ENCODE measurements at regions not wholly inside any gene's neighbourhood (a gene's known extent, or its start where the extent isn't known, plus 50 kb on each side); places are given as distances from the start of the nearest gene placed in this dataset.

DNA sequence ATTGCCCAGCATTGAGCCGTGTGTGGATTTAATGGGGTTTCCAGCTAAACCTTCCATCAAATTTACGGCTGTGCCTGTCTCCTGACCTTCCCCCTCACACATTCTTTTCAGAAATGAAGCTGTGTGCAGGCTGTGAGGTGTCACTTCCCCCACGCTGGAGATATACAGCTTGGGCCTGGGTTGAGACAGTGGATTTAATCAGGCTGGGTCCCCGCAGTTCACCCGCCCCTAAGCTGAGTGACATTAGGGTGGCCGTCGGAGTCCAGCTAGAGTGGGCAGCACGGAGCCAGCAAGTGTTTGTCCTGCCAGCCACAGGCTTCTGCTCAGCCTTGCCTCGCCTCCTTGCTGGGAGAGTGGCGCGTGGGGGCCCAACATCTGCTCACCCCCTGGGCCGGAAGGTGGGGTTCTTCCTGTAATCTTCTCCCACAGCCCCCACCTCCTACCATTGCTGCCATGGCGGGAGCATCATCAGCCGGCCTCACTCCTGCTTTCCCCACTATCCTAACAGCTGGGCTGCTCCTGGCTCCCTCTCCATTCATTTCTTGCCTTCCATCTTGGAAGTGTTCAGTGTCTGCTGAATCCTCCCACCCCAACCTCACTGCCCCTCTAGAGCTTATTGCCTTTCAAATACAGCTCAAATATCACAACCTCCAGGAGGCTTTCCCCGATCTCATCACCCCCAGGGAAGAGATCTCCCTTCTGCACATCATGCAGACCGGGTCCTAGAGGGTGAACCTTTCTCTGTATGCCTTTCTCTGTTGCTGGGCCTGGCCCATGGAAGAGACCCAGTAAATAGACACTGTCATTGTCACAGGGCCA, 149.0 kb downstream of the GLI2 start:
- DNase-seq, result no peak

GRCh38 chr2:120885321-120885720, 149.7 kb downstream of the GLI2 start:
- DNase-seq, result no peak

GRCh38 chr2:120885749-120886148, 150.1 kb downstream of the GLI2 start:
- DNase-seq, result no peak

DNA sequence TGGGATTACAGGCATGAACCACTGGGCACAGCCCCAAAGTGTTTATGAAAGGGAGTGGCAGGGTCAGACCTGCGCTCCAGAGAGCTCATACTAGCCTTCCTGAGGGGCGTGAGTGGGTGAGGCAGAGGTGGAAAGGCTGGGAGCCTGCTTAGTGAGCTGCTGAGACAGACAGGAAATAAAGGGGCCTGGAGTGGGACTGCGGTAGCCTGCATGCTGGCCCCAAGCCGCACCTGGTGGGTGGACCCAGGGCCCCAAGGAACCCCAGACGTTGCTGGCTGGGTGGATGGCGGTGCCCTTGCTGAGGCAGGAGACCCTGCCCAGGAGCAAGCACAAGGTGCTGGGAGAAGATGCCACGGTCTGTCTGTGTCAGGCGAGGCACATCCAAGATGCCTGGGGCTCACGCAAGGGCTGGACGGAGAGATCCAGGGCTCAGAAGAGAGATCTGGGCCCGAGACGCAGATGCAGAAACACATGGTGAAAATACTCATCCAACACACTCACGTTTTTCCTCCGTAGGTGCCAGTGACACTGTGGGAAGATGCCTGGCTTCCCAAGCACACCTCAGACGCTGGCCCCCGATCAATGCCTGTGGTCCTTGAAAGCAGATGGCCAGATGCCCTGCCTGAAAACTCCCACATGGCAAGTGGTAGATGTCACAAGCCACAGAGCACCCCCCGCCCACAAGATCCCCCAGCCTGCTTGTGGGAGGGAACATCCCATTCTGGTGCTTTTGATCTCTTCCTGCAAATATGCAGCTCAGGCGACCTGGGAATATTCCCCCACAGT, 151.1 kb downstream of the GLI2 start:
- no peak for DNase-seq

DNA sequence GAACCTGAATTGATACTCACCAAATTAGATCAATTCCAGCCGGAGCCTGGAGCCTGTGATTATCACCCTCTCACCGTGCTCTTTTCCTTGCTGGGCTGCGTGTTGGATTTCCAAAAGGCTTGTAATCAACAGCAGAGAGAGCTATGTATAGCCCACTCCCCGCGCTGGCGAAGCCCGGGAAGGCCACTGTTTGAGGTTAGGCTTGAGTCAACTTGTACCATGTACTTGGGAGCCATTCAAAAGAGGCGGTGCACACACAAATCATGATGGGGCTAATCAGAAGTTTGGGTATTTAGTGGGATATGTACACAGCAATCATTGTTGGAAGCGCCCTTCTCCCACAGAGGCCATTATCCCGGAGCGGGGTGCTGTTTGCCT, 151.6 kb downstream of the GLI2 start:
- DNase-seq, result no peak

DNA sequence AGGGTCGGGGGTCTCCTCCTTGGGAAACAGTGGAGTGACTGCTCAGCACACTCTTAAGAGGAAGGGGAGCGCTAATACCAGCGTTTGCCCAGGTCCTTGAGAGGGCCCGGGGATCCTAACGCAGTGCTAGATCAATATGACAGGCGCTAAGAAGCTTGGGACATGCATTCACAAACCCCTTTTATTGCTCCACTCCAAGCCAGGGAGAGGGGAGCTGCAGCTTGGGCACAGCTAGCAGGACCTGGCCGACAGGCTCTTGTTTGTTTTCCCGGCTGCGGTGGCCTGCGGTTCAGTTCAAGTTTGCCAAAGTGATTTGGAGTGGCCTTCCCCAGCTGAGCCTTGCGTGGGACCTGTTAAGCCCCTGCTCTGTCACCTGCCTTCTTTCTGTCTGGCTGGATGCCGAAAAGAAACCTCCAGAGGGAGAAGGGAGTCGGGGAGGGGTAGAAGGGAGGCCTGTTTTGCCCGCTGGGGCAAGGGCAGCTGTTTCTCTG, 152.1 kb downstream of the GLI2 start:
- no peak for DNase-seq

GRCh38 chr2:120888851-120889250, 153.2 kb downstream of the GLI2 start:
- no peak for DNase-seq

DNA sequence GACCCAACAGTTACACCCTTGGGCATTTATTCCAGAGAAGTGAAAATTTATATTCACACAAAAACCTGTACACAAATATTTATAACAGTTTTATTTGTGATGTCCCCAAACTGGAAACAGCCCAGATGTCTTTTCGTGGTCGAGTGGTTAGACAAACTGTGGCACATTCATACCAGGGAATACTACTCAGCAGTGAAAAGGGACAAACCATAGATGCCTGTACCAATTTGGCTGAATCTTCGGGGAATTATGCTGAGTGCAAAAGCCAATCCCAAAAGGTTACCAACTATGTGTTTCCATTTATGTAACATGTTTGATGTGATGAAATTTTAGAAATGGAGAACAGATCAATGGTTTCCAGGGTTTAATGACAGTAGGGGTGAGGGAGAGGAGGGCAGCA, 154.3 kb downstream of the GLI2 start:
- no peak for DNase-seq

- no peak for DNase-seq
These were observed 155.1 kb downstream of the GLI2 start for GRCh38 chr2:120890566-120891360.

DNA sequence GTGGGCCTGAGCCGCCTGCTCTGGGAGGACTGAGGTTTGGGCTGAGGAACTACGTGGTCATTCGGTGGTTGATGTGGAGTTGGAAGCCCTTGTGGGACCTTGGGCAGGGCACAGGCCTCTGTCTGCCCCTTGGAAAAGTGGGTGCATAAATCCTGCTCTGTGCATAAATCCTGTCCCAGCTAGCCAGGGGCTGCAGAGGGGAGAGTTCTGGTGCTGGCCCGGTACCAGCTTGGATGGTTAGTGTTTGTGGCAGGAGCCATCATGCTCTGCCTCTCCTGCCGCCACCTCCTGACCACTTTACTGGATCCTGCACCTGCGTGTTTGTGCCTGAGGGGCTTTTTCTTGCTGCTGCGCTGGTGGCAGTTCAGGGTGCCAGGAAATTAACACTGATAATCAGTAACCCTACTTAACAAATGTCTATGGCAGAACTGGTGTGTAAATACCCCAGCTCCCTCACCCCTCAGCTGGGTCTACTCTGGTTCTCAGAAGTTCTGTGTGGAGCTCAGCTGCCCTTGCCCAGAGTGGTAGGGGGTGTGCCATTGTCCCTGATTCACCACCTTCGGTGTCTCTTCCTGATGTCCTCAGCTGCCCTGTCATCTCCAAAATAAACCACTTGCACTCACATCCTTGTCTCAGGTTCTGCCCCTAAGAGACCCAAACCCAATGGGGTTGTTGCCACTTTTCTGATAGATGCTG, 156.8 kb downstream of the GLI2 start:
- DNase-seq, result no peak

DNA sequence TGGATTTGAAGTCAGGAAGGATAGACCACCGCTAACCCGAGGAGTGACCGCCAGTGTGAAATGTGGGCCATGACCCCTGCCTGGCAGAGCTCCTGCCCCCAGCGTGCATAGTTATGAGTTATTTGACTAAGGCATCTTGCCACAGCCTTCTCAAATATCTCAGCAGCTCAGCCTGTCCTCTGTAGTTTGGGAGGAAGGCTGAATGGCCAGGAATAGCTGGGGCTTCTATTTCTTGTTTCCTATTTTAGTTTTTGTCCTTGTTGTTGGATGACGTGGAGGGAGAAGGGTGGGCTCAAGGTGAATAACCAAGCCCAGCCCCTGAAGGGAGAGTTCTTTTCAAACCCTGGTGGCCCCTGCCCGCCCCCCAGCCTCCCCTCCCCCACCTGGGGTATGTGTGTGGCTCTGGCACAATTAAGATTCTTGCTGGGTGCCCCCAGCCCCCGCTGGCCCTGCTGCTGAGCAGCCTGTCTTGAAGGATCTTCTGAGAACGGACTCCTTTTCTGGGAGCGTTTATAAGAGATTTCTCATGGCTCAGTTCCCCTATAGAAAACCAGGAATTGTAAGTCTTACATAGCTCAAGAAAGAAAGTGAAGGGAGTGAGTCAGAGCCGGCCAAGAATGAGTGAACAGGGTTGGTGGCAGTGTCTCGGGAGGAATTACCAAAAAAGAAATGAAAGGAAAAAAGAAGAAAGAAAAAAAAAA, 157.4 kb downstream of the GLI2 start:
- no peak for DNase-seq

- DNase-seq, result no peak
These were observed 158.3 kb downstream of the GLI2 start for GRCh38 chr2:120893811-120894584.

- DNase-seq, result no peak
These were observed 159.3 kb downstream of the GLI2 start for GRCh38 chr2:120894966-120895365.

DNA sequence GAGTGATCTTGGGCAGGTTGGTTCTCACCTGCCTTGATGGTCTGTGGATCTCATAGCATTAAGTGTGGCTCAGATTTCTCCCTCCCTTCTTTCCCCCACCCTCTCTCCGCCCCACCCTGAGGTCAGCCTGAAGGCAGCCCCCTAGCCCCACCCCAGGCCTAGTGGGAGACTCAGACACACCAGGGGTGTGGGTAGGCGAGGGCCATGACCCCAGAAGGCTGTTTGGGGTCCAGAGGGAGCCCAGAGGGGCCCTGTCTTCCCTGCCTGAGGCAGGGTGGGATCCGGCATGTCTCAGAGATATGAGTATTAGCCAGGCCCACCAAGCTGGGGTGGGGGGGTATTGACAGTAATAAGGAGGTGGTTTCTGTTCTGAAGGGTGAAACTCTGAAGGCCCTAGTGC, 160.5 kb downstream of the GLI2 start:
- DNase-seq, result no peak

DNA sequence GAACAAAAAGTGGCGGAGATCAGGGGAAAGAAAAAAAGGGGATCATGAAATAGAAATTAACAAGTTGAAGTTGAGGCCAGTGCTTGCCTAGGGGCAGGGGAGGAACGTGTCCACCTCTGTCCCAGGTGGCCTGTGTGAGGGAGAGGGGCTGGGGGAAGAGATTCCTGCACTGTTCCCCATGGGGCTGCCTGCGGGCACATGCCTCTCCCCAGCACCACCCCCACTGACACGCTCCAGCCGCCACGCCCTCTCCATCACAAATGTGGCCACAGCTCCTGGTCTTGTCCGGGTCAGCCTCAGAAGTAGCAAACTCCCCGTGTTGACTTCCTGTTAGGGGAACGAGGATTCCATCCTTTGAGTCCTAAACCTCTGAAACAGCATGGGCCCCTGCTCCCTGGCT, 161.2 kb downstream of the GLI2 start:
- no peak for DNase-seq

GRCh38 chr2:120897399-120897798, 161.7 kb downstream of the GLI2 start:
- no peak for DNase-seq

DNA sequence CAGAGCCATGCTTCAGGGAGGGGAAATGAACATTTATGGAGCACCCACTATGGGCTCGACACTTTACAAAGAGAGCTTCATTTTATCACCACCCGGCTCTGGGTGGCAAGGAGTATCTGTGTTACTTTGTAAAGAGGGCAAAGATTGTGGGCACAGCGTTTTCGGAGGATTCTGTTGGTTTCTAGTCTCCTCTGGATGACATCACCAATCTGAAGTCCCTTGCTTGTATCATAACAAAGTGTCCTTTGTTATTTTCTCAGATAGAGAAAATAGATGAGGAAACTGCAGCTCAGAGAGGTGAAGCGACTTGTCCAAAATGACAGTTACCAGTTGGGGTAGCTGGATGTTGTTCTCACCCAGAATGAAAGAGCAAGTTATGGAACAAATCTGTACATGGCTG, 162.8 kb downstream of the GLI2 start:
- no peak for DNase-seq

DNA sequence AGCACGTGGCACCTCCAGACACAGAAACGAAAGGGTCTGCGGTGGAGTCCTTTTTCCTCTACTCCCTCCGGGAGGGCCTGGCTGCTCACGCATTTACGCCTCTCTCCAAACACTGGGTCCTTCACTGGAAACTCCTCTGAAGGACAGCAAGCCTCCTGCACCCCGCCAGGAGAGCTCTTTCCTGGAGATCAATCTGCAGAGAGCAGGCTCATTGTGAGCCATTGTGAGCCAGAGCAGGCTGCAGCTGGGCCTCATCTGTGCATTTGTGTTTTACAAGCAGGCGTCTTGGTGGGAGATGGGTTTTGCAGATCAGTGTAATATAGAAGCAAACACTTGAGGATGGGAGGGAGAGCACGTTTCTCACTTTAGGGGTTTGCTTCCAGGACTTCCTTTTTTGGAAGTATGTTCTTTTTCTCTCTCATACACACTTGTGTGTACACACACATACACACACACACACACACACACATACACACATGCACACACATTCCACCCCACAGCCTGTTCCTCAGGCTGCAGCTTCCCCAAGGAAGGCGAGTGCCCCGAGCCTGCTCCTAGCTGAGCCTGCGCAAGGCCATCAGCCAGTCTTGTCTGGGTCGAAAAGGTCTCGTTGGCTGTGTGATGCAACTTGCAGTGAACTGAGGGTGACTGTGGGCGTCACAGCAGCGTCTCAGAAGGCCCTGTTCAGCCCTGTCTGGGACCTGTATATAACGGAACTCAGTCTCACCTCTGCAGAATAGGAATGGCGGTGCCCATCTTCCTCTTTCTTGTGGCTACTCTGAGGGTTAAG, 163.5 kb downstream of the GLI2 start:
- no peak for DNase-seq

DNA sequence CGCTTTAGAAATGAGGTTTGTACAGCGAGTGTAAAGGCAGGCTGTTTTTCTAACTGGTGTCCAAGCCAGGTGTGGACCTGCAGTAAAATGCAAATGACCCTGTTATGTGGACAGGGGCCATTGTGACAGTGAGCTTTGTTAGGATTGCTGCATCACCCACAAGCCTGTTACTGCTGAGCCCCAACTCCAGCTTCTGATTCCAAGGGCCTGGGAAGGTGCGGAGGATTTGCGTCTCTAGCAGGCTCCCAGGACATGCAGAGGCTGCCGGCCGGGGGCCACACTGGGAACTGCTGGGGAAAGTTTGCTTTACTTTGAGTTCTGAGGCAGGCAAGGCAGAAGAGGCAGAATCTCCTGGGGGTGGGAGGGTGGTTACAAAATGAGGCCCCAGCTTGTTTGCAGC, 164.1 kb downstream of the GLI2 start:
- no peak for DNase-seq

DNA sequence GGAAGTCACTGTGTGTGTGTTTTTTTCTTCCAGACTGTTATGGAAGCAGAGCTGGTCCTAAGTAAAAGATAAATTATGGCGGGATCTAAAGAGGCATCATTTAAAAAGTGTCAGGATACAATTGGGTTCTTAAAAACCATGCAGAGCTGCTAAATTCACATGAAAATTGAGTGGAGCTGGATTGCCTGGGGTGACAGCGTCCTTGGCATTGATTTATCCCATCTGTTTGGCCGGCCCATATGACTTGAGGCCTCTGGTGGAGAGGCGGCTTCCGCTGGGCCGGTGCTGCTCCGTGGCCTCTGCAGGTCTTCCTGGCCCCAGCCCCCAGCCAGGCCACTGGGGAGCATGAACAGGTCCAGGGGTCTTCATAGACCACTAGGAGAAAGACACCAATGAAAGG, 165.5 kb downstream of the GLI2 start:
- no peak for DNase-seq

Measured in CD4-positive, alpha-beta T cell treated with Interferon alpha-2 for 1 hour (primary cell).